Inflammatory macrophage treated with lipopolysaccharide for 1 hour (primary cell): ENCODE measurements at regions not wholly inside any gene's neighbourhood (a gene's known extent, or its start where the extent isn't known, plus 50 kb on each side); places are given as distances from the start of the nearest gene placed in this dataset.

Experiments used
- DNase-seq, 2 donors: peaks; one replicate each; pipeline ENCODE4 v3.0.0-alpha.2; 2020 to 2022

- DNase-seq = no peak
Measured at GRCh38 chr1:73635021-73635420, 563.0 kb downstream of the LRRIQ3 start.

GRCh38 chr1:73627723-73628122 is 570.3 kb downstream of the LRRIQ3 start:
- no peak for DNase-seq

DNA sequence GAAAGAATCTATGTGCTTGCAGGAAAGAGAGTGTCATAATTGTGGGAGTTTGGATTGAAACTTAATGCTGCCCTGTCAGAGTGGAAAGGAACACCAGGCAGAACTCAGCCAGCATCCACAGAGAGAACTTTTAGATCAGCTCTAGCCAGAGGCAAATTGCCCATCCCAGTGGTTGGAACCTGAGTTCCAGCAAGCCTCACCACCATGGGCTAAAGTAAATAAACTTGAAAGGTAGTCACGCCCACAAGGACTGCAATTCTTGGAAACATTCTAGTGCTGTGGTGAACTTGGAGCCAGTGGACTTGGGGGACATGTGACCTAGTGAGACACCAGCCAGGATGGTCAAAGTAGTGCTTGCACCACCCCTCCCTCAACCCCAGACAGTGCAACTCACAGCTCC is 571.6 kb downstream of the LRRIQ3 start:
- DNase-seq = no peak

DNA sequence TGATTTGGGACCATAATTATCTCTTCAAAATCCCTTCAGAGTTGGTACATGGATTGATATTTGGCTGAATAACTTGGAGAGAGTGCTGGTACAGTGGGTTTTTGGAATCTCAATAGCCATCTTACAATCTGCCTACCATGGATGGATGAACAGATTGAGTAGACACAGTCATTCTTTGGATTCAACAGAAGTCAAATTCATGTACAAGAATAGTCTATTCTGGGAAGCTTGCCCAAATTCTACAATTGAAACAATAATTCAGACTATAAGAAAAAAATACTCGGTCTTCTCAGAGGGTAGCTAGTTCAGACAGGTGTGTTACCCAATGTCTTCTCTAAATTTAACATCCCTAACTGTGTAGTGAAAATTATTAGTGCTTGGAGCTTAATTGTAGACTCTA is 574.0 kb downstream of the LRRIQ3 start:
- no peak for DNase-seq

DNA sequence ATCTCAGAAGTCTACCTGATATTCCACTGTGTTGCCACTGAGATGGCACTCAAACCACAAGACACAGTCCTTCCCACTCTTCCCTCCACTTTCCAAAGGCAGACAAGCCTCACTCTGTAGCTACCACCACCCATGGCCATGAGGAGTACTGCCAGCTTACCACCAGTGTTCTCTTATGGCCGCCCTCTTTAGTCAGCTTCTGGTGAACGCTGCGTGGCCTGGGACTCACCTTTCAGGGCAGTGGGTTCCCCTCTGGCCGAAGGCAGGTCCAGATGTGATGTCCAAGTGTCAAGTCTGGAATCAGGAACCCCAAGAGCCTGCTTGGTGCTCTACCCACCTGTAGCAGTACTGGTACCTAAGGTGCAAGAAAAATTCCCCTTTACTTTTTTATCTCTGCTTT is 580.8 kb downstream of the LRRIQ3 start:
- DNase-seq = no peak

DNA sequence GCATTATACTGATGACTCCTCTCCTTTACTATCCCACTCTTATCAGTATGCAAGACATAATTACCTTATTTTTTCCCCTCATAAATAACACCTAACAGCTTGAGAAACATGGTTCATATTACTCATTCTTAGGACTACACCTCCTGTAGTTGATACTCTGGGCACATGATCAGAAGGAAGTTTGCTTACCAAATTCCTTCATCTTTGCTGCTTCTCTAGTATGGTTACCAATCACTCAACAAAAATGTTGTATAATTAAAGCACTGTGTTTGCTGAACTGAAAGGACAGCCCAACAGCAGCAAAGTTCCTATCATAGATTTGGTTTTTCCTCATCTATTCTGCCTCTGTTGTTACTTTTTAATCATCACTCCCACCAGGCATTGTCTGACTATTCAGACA is 586.3 kb downstream of the LRRIQ3 start:
- DNase-seq = no peak

DNA sequence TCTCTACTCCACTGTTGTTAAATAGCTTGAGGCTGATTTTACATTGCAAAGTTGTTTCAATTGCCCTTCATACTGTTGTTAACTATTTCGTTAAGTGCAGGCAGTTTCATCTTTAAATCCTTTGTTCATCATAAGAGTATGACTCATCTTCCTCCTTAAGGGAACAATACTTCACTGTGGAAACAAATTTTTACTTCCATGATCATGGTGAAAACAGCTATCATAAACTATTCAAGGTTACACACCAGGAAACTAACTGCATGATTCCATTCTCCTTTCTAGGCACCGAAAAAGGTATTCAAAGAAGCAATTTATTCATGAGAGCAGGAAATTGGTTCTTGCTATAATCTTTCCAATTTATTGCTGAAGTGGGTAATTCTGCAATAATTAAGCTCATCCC is 593.2 kb downstream of the LRRIQ3 start:
- DNase-seq = peak; percentile 6 to 9

DNA sequence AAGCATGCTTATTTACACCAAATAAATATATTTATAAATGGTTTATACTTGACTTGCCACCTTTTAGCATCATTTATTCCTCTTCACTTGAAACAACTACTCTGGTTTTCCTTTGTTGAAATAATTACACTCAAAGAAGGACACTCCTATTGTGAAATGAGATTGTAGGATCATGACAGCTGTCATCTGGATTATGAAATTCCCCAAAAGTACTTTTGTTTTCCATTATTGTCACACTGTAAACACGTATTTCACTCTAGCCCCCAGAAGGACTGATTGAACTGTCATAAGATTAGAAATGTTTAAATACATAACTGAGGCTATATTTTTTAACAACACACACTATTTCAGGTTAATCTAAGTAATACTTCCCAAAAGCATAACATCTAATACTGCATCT is 593.8 kb downstream of the LRRIQ3 start:
- DNase-seq = peak; percentile 39 to 46

DNA sequence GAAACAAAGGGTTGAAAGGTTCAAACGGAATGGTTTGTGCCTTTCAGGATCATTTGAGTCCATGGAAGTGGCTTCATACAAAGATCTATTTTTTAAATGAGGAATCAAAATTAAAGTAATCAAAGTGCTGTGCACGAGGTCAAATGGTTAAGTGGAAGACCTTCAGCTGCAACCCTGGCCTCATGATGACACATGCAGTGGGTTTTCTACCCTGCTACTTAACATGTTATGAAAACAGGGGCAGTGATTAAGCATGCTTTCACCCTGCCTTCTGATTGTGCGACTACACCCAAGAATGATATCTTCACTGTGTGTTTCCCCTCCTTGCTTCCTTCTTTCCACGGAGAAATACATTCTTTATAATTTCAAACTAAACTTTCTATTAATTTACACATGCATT is 604.2 kb downstream of the LRRIQ3 start:
- DNase-seq = peak; percentile 32 to 38

- peak; percentile 47 to 52 for DNase-seq
Measured at GRCh38 chr1:73593364-73593763, 604.6 kb downstream of the LRRIQ3 start.

DNA sequence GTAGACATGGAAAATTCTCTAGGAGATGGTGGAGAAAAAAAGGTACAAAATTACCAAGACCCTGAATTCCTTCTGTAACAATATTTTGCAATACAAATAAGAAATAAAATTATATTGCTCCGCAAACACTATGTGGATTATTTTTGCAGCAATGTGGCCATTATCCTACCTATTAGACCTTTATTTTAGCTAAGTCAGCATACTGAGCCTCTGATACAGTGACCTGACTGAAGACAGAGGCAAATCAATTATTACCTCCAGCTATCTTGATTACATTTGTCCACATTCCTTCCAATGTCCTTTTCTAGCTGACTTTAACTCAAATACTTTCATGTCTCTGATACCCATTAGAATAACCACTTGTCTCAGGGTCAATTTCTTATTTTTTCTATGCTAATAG is 610.9 kb downstream of the LRRIQ3 start:
- no peak for DNase-seq

GRCh38 chr1:73577206-73577605 is 620.8 kb downstream of the LRRIQ3 start:
- DNase-seq = no peak

- DNase-seq = no peak
Measured at GRCh38 chr1:73576083-73576482, 621.9 kb downstream of the LRRIQ3 start.

DNA sequence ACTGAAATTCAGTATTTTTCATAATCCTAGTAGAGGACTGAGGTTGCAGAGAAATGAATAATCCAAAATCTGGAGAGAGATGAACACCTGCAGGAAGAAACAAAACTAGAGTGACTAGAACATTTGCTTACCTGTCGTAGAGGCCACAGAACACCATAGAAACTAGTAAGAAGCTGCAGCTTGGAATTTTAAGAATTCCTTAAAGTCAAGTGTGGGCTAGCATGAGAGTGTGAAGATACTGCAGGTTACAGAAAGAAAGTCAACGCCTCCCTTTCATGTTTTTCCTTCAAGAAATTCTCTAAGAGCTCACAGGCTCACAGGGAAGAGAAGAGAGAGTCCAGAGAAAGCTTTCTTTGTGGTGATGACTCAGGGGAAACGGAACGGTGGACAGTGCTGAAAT is 633.7 kb downstream of the LRRIQ3 start:
- no peak for DNase-seq

DNA sequence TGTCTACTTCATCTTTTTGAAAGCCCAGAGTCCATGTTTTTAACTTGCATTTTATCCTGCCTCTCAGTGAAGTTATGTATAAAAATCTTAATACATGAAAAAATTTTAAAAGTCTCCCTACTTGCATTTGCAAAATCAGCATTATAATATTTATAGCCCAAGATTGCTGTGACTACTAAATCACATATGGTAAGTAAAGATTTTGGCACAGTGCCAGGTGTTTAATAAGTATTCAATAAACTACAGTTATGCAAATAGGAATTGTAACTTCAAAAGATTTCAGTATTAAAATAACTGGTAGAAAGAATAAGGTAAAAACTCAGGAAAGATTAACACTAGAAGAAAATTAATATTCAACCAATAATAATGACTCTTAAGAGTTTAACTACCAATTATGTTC is 641.7 kb downstream of the LRRIQ3 start:
- no peak for DNase-seq

DNA sequence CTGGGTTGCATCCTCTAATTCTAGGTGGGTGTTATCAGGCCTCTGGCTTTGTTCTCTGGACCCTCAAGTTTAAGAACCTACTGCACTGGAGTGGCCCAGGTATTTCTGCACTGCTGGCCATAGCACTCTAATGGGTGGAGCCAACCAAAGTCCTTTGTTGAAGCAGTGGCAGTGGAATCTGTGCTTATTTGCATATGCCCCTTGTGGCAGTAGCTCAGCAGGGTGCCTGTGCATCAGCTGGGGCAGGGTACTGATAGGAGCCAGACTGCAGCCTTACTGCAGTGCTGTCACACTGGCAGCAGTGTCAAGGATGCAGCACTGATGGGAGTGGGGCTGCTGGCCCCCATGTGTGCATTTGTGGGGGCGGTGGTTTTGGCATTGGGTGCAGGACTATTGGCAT is 660.6 kb downstream of the LRRIQ3 start:
- no peak for DNase-seq

DNA sequence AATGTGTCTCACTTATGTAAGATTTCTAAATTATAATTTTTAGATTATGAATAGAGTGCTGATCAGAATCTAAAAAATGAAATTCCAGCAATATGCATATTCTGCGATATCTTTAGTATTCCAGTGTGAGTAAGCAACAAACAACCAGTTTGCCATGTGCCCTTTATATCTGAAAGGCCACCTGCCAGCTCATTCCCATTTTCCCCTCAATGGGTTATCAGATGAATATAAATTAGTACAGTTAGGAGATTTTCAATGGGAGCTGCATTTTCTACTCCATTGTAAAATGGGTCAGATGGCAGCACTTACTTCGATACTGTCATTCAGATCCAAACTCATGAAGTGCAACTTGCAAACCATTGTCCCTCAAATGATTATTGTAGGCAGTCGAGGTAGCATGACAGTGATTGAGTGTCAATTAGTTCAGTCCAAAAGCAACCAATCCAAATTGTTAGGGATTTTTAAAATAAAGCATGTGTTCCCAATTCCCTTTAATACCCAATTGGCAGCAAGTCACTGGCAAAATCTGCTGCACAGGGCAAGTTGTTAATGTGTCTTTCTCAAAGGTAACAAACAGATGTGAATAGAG is 680.3 kb downstream of the LRRIQ3 start:
- DNase-seq = no peak

- peak; percentile 58 to 77 for DNase-seq
Measured at GRCh38 chr1:73516451-73516850, 681.5 kb downstream of the LRRIQ3 start.

- no peak for DNase-seq
Measured at GRCh38 chr1:73511038-73511437, 686.9 kb downstream of the LRRIQ3 start.

DNA sequence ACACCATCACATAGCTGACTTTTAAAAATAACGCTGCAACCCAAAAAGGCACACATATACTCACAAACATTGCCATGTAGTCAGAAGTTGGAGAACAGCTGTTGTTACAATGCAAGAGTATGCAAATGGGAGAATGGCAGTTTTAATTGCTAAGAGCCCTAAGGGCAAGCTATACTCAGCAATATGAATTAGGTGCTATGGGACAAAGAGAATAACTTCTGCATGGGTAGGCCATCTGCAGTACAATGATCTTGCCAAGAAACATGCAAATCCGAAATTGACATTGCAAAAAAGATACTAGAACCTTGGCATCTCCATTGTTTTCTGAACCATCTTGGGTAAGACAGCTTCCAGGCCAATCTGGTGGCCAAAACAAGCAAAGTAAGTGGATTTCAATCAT is 697.8 kb downstream of the LRRIQ3 start:
- DNase-seq = no peak

DNA sequence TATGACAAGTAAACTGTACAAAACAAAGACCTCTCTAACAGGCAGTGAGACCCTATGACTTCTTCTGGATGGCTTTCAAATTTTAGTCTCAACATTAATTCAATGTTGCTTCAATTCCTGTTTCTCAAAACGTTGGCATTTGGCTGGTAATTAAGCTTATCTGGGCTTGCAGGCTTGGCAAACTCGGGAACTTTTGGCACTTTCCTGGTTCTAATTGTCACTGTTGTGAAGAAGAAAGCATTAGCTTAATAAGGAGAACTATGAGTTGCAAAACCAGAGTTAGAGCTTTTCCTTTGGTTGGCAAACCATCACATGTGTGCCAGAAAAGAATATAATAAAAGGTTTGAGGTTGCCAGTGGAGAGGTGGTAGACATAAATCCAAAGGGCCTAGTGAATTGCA is 698.3 kb downstream of the LRRIQ3 start:
- no peak for DNase-seq

- DNase-seq = no peak
Measured at GRCh38 chr1:73491621-73492020, 706.4 kb downstream of the LRRIQ3 start.

GRCh38 chr1:73475316-73475870 is 722.6 kb downstream of the LRRIQ3 start:
- no peak for DNase-seq

- DNase-seq = no peak
Measured at GRCh38 chr1:73472810-73473209, 725.2 kb downstream of the LRRIQ3 start.

DNA sequence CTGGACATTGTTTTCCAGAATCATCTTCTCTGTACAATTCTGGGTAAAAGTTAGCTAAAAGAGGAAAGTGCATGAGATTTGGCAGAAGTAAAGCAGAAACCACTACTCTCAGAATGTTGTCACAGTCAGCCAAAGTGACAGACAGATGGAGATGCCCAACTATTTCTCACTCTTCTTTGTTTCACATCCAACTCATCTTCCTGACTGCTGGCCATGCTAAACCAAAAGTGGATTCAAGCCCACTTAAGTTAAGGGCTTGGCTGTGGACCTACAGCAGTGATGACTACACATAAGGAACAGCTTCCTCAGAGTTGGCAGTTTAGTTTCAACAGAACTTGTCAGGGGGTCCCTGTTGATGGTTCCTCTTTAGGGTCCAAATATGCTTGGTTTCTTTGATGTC is 730.2 kb downstream of the LRRIQ3 start:
- no peak for DNase-seq
